NCI-H2196 (cell line): ENCODE measurements at regions not wholly inside any gene's neighbourhood (a gene's known extent, or its start where the extent isn't known, plus 50 kb on each side); places are given as distances from the start of the nearest gene placed in this dataset.

Source experiments
- DNase-seq: peaks from one replicate; lab custom pipeline; 2025; ENCODE audit not compliant: unreplicated experiment; lab: John Stamatoyannopoulos, UW

DNA sequence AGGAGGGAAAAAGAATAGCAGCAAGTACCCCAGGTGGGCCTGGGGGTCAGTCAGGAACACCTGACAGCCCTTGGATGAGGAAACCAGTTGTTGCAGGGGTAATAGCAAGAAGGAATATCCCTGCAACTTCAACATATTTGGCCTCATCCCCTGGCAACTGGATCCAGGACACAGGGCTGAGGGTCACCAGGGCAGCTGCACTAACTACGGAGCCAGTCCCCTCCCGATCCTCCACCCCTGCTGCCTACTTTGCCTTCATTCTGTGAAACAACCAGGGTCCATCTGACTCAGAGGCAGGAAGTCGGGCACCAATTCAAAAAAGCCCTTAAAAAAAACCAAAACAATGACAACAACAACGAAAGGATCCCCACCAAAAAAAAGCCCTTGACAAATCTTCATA is 52.9 kb downstream of the FRMPD3 start:
- DNase-seq = no peak

DNA sequence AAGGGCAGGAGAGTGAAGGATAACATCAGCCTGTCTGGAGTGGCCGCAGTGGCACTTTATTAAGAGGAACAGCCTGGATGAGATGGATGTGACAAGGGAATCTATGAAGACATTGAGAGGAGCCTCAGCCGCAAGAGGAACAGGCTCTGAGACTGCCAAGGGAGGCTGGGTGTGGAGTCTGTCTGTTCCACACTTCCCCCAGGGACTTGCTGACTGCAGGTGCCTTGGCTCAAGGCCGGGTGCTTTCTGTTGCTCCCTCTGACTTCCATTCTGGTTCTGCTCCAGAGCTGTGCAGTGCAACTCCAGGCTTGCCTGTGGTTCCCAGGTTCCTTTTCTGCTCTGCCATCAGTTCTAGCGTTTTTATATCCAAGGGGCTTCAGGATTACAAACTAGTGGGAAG is 54.6 kb downstream of the FRMPD3 start:
- DNase-seq = no peak

DNA sequence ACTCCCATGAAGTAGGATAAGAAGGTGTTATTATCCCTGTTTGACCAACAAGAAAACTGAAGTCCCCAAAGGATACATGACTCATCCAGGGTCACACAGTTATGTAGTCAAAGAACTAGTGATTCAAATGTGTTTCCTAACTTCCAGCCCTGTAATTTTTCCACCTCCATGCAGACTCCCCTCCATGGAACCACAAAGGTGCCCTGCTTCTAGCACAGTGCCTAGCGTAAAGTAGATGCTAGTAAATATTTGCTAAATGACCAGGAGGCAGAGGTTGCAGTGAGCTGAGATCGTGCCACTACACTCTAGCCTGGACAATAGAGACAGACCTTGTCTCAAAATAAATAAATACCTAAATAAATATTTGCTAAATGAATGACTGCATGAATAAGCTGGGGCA is 55.8 kb downstream of the FRMPD3 start:
- no peak for DNase-seq

DNA sequence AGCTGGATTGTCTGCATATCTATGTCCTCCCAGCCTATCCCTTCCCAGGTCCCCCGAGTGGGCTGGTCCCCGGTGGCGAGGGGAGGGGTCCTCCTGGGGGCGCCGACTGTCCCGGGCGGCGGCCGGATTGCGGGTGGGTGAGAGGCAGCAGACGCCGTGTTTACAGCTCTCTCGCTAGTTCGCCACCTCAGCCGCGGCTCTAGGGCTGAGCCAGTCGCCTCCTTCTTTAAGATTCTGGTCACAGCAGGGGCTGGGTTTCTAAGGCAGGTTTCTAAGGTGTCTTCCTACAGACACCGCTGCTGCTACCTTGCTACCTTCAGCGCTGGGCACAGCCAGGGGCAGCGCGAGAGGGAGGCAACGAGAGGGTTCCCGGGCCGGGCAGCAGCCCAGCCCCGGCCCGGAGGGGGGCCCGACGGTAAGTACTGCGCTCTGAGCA is 57.2 kb downstream of the FRMPD3 start:
- DNase-seq = no peak

DNA sequence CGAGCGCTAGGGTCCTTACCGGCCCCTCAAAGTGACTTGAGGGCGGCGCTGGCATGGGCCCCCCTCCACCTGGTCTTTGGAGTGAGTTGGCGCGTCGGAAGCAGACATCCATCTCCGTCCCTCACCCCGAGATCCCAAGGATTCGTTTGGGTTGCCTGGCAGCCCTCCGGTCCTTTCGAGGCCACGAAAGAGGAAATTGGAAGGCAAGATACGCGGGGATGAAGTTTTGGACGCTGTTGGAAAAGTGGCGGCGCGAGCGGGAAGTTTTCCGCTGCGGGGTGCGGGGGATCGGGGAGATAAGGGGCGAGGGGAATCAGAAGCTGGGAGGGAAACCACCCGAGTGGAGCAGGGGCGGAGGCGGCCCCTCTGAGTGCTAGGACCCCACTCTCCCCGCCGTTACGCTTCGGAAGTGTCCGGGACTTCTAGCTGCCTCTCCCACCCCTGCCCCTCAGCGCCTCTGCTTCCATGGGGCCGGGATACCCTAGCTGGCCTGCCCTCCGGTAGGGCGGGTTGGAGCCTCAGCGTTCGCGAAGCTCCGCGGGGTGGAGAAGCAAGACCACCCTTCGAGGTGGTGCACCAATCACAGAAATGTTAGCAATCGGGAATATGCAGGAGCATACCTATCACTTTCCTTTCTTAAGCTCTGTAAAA is 57.8 kb downstream of the FRMPD3 start:
- DNase-seq = no peak

DNA sequence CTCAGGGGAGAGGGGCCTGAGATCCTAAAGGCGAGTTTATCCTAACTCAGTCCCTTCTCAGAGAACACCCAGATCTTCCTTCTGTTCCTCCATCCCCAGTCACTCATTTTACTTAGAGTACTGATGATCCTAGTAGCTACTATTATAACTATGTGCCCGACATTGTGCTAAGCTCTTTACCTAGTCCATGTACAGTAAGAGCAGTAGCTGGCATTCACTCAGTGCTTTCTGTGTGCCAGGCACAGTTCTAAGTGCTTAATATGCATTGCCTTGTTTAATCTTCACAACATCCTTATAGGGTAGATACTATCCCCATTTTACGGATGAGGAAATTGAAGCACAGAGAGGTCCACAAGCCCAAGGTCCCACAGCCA is 58.3 kb downstream of the FRMPD3 start:
- DNase-seq = no peak

DNA sequence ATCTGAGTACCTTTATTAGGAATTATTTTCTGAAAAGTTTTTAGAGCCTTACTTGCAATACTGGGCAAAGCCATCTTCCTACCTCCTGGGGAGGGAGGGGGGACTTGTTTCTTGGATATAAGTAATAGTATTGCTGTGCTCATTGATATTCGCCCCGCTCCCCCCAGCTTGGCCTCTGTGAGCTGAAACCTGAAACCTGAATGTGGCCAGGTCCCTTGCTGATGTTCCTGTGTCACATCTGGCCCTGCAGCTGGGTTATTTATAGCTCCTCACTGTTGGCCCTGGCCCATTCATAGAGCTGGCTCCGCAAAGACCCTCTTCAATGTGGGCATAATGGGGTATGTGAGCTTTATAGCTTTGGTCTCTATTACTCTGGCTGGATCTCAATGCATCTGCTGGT is 59.5 kb downstream of the FRMPD3 start:
- DNase-seq = no peak

DNA sequence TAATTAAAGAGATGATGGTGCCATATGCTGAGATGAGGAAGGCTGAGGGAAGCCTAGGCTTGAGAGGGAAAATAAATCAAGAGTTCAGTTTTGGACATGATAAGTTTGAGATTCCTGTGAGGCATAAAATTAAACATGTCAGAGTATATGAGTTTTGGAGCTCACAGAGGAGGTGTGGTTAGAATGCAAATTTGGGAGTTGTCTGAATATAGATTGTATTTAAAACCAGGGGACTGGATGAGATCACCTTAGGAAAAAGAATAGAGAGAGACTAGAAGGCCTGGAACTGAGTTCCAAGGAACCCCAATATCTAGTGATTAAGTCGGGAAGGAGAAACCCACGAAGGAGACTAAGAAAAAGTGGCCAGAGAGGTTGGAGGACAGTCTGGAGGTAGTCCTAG is 65.5 kb downstream of the FRMPD3 start:
- DNase-seq = no peak

DNA sequence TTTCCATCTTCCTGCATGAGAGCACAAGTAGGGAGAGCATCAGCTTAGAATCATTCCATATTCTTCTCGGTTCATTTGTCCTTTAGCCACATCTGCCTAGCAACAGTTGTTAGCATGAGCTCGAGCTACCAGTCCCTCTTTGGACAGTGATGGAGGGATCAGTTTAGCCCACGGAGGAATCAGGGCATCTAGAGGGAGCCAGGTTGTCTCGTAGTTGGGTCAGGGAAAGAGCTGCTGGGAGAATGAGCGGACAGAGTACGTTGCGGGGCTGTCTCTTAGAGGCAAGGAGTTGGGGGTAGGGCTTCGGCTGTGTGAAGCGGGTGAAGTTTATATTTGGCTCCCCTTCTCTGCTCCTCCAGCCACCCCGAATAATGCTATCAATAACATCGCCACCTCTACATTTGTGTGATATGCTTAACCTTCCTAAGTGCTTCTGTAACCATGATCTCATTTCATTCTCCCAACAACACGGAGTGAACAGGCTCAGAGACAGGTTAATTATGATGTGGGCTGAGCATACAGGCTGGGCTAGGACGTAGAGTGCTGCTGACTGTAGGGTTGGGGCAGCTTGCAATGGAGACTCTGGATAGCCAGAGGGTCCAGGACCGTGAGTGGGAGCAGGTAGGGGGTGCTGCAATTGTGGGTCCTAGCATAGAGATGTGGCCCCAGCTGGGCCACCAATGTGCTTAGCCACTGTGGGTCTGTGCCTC is 72.6 kb downstream of the FRMPD3 start:
- no peak for DNase-seq

DNA sequence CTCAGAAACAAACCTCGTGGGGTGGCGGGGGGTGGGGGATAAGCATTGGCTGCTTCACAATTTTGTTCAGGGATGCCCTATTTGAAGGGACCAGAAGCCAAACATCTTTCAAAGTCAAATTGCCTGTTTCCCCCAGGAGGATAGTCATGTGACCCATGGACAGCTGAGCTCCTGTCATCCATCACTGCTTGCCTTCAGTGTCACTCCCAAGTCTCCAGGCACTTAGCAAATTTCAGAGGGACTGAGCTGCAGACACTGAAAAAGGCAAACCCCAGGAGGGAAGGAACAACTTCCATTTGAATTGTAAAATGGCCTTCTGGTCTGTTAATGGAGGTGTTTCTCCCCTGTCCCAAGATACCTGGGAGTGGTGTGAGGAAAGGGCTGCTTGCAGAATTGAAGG is 73.4 kb downstream of the FRMPD3 start:
- DNase-seq = no peak

DNA sequence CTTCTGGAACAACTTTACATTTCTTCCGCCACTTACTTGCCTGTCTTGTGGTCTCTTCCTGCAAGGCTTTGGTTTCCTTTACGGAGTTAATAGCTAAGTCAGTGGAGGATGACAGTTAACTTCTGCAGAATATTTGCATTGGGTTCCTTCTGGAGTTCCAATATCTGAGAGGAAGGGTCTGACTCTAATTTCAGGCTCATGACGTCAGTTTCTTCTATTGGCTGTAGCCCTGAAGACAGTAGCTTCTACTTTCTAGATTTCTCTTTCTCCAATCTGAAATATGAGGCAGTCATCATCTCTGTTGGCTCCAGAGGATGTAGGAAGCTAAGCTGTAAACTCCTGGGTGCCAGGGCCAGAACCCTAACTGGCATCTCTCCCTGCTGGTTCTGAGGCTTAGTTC is 76.7 kb downstream of the FRMPD3 start:
- no peak for DNase-seq

DNA sequence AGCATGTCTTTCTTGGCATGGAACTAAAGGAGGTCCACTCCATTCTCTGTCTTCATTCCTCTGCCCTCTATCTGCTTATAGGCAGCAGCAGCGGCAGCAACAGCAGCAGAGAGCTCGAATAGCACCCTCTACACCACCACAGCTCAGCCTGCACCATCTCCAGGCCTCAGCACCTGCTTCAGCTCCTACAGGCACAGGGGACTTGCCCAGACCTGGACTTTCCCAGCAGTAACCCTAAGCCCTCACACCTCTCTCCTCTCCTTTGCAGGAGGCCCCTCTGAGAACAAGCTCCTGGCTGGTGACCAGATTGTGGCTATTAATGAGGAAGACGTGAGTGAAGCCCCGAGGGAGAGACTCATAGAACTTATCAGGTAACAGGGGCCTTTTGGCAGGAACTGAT is 80.7 kb downstream of the FRMPD3 start:
- no peak for DNase-seq

DNA sequence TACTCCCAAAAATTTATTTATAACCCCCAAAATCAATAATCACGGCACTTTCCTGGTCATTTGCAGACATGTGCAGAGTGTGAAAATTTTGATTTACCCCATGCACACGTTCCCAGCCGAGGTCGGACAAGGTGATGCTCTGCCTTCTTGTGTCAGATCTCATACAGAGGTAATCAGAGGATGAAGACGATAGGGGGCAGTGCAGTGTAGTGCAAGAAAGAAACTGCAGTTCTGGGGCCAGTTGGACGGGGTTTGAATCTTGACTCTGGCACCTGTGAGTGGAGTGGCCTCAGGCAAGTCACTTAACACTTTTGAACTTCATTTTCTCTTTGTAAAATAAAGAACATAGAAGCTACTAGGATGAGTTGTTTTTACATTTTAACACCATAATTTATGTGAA is 88.4 kb downstream of the FRMPD3 start:
- no peak for DNase-seq

DNA sequence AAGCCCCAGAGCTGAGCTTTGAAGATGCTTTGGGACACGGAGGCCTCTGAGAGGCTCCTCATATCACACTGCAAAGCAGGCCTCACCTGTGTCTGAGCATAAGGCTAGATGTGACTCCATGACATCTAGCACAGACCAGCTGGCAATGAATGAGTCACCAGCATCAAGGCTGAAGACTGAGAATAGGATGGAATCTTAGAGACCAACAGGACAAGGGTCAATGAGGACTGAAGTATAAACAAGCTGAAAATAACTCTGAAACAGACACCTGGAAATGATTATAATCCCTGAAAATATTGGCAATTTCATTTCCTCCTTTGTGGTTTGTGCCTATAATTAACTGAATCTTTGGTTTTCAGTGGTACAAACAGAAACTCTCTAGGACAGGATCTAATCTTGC is 87.1 kb upstream of the PRPS1 start:
- DNase-seq = no peak

DNA sequence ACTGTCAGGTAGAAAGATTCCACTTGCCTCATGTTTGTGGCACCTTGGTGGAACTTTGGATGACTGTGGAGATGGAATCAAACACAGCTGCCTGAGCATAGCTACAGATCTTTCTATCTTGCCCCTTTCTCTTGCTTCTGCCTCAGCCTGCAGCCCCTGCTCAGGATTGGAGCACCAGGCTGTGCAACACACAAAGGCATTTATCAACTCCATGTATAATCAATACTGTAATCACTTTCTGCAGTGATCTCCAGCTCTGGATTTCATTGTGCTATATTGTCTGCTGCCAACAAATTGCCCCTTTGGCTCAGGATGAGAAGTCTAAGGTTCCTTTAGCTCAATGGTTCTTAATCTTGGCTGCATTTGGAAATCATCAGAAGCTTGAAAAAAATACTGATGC is 86.3 kb upstream of the PRPS1 start:
- DNase-seq = no peak

DNA sequence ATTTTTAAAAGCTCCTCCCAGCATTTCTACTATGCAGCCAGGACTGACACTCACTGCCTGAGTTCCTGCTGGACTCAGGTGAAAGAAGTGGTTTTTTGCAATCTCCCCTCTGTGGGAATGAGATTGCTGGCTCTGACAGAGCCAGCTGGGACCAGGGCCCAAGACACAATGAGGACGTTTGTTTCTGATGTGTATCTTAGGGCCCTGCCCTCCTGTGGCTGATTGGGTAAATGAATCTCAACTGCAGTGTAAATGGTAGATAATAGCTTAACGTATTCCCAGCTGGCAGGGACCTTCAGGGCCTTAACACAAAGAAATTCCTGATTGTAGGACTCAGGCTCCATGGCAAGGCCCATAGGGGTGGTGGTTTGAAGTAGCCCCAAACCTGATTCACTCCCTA is 85.8 kb upstream of the PRPS1 start:
- DNase-seq = peak; percentile 32

DNA sequence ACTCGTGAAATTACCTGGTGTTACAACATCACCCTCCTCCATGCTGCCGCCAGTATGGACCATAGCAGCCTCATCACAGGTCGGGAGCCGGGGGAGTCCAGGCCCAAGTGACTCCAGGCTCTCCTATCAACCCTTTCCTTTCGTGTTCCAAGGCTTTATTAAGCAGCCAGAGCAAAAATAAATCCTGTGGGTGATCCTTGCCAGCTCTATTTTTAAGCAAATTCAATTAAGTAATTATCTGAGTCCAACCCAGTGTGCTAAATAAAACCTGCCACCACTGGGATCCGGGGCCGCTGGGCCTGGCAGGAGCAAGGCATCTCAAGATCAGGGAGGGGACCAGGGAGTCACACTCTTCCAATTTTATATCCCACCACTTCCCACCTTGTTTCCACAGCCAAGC is 80.7 kb upstream of the PRPS1 start:
- no peak for DNase-seq

DNA sequence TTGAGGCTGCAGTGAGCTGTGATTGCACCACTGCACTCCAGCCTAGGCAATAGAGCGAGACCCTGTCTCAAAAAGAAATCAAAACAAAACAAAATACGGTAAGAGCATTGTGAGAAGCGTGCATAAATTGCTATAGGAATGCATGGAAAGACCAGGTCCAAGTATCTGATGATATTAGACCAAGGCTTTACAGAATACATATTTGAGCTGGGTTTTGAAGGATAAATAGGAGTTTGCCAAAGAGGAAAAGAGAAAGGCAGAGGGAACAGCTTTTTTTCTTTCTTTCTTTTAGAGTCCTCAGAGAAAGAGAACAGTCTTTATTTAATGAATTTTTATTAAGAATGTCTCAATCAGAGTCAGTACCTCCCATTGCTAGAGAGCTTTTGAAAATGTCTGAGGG is 79.5 kb upstream of the PRPS1 start:
- DNase-seq = no peak

DNA sequence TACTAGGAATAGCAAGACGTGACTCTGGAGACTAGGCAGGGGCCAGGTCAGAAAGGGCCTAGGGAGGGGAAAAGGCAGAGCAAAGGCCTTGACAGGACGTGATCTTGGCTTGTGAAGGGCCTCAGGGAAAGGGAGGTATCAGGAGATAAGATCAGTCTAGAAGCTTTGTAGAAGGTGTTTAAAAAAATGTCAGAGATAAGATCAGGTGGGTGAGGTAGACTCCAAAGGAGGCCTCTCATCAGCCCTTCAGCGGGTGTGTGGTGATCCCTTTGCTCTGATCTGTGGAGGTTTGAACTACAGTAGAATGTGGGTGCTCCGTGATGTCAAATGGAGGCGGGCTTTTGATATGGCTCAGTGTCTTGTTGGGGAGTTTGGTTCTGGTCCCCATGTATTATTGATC is 78.8 kb upstream of the PRPS1 start:
- DNase-seq = no peak

DNA sequence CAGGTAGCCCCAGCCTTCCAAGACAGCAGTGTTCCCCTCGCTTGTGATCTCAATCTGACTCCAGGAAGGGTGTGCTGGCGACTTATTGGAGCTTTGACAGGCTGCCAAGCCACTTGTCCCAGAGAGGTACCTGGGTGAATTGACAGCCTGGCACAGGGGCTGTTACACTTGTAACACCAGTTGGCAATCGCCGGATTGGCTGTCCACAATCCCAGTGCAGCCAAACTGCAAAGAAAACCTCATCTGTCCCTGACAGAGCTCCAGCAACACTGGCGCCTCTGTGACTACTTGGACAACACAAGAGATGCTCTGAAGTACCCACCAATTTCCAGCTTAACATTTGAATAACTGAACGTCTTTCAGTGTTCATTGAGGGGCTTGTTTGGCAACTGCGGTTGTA is 76.8 kb upstream of the PRPS1 start:
- no peak for DNase-seq

DNA sequence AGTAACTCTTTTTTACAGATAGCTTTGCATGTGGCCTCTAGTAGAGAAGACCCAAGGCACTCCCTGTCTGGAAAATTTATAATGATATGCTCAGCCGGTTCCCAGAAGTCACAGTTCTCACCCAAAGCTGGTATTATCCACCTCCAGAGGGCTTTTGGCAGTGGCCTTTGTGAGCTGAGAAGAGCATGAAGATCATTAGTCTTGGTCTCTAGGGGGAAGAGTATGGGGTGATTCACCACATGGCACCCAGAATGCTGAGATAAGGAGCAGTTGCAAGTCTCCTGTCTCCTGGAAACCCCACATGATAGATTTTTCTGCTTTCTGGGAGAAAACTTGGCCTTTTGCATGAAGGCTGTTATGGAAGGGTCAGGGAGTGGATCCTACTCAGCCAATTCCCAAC is 75.4 kb upstream of the PRPS1 start:
- no peak for DNase-seq

DNA sequence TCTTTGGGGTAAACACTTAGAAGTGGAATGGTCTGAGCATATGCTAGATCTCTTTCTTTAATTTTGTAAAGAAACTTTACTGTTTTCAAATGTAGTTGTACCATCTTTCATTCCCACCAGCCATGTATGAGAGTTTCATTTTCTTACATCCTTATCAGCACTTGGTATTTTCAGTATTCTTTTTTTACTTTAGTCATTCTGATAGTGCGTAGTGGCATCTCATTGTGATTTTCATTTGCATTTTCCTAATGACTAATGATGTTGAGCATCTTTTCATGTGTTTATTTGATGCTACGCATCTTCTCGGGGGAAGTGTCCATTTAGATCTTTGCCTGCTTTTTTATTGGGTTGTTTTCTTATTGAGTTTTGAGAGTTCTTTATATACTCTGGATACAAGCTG is 71.3 kb upstream of the PRPS1 start:
- no peak for DNase-seq

DNA sequence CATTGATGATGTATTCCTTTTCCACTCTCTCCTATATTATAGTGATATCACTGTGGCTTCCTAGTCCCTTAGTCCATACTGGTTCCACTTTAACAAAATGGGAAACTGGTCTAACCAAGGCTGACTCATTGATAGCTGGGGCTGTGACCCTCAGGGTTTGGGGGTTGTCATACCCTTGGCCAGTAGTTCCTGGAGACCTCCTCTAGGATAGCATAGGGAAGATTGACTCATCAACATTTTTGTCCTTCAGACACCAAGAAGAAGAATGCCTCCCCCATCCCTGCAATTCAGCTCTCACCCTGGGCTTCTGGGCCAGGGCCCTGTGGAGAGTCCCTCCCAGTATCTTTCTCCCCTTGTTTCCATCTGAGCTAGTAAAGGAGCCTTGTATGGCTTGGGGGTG is 68.8 kb upstream of the PRPS1 start:
- no peak for DNase-seq
